SK-N-MC (cell line): ENCODE measurements at regions not wholly inside any gene's neighbourhood (a gene's known extent, or its start where the extent isn't known, plus 50 kb on each side); places are given as distances from the start of the nearest gene placed in this dataset.
"Not testable (repeated sequence)": the region's sequence is repeated elsewhere in the genome, so short reads cannot be mapped to it uniquely, and the experiment has no call there.

ENCODE experiments used
- DNase-seq: peaks from one replicate; pipeline ENCODE4 v3.0.0-alpha.2; 2011; ENCODE audit warnings: low read depth, low spot score
- H3K27ac ChIP-seq: fragments of 200-600 bp; sonication (generic); 2 replicates; pipeline ENCODE4 v1.5.1; 2016; ENCODE audit warnings: mixed run types
- H3K36me3 ChIP-seq: fragments of 200-600 bp; sonication (generic); 2 replicates; pipeline ENCODE4 v1.6.1; 2017; ENCODE audit warnings: antibody characterized with exemption, low read length, mixed read lengths; ENCODE audit not compliant: insufficient read depth
- H3K4me3 ChIP-seq: fragments of 200-600 bp; sonication (generic); 2 replicates; pipeline ENCODE4 v1.5.1; 2016
- H3K9ac ChIP-seq: fragments of 200-600 bp; sonication (generic); 2 replicates; pipeline ENCODE4 v1.8.0; 2017; ENCODE audit warnings: mixed run types, mixed read lengths; ENCODE audit not compliant: insufficient read length
- H3K9me3 ChIP-seq: fragments of 200-600 bp; sonication (generic); 2 replicates; pipeline ENCODE4 v1.6.1; 2017; ENCODE audit warnings: low read depth, mild to moderate bottlenecking, antibody characterized with exemption, low read length, moderate library complexity, mixed read lengths
- EZH2 ChIP-seq: fragments of 200-600 bp; sonication (generic); IDR thresholded peaks from one replicate; pipeline ENCODE4 v1.6.1; 2017; ENCODE audit warnings: antibody characterized with exemption
- FOXP2 ChIP-seq: optimal IDR thresholded peaks from 2 replicates; pipeline ENCODE3; 2011; ENCODE audit warnings: mild to moderate bottlenecking, moderate library complexity; ENCODE audit not compliant: insufficient read depth; ENCODE audit errors: extremely low read length, control extremely low read depth
- POLR2AphosphoS5 ChIP-seq: IDR thresholded peaks from 2 replicates; pipeline ENCODE4 v1.6.1; 2012; ENCODE audit warnings: mild to moderate bottlenecking, low read depth, low read length, borderline replicate concordance

GRCh38 chr5:2863675-2864433, 112.4 kb upstream of the IRX2 start:
- Histone ChIP-seq H3K4me3 (no peak overlapping the region), H3K9me3 (no peaks in the 10 kb centered on the region), H3K27ac (no peak overlapping the region), H3K9ac (no peak overlapping the region), H3K36me3 (no peaks in the 10 kb centered on the region)
- TF ChIP-seq POLR2AphosphoS5 (no peak), FOXP2 (no peak), EZH2 (no peak)
- no peak for DNase-seq

DNA sequence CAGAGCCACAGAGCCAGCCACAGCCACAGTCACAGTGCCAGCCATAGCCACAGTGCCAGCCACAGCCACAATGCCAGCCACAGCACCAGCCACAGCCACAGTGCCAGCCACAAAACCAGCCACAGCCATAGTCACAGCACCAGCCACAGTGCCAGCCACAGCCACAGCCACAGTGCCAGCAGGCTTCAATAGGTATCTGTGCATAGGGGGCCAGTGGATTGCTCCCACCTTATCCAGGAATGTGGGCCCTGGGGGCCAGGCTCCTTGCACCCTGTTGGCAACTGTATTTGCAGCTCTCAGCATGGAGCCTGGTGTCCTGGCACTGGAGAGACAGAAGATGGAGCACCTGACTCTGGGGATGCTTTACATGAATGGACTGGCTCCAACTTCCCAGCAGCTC, 111.7 kb upstream of the IRX2 start:
- H3K9ac ChIP-seq = no peak overlapping the region
- no peaks in the 10 kb centered on the region for H3K9me3 ChIP-seq
- no peaks in the 10 kb centered on the region for H3K36me3 ChIP-seq
- no peak overlapping the region for H3K4me3 ChIP-seq
- TF ChIP-seq POLR2AphosphoS5 = no peak
- TF ChIP-seq EZH2 = no peak
- no peak for TF ChIP-seq FOXP2
- H3K27ac ChIP-seq = no peak overlapping the region
- no peak for DNase-seq

DNA sequence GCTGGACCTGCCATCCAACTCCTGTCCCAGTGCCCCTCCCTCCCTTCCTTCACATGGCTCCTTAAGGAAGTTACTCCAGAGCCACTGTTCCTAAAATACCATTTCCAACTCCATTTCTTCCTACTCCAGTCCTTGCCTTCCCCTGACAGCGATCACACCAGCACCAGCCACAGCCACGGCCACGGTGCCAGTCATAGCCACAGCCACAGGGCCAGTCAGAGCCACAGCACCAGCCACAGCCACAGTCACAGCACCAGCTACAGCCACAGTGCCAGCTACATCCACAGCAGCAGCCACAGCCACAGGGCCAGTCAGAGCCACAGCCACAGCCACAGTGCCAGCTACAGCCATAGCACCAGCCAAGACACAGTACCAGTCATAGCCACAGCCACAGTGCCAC, 110.7 kb upstream of the IRX2 start:
- H3K27ac ChIP-seq, DNase-seq, H3K9ac ChIP-seq, H3K9me3 ChIP-seq, H3K4me3 ChIP-seq, H3K36me3 ChIP-seq: not testable (repeated sequence)

GRCh38 chr5:2861605-2862004, 110.1 kb upstream of the IRX2 start:
- H3K9ac ChIP-seq = no peak overlapping the region
- no peak for DNase-seq
- TF ChIP-seq POLR2AphosphoS5 (no peak), EZH2 (no peak), FOXP2 (no peak)
- H3K4me3 ChIP-seq = no peak overlapping the region
- H3K36me3 ChIP-seq = no peaks in the 10 kb centered on the region
- no peaks in the 10 kb centered on the region for H3K9me3 ChIP-seq
- H3K27ac ChIP-seq = no peak overlapping the region

- Histone ChIP-seq H3K9me3 (no peaks in the 10 kb centered on the region), H3K9ac (no peak overlapping the region), H3K36me3 (no peaks in the 10 kb centered on the region), H3K4me3 (no peak overlapping the region), H3K27ac (no peak overlapping the region)
- DNase-seq = no peak
- TF ChIP-seq POLR2AphosphoS5 (no peak), FOXP2 (no peak), EZH2 (no peak)
These were observed 108.6 kb upstream of the IRX2 start for GRCh38 chr5:2860101-2860500.

GRCh38 chr5:2857837-2858236, 106.4 kb upstream of the IRX2 start:
- no peak overlapping the region for H3K4me3 ChIP-seq
- TF ChIP-seq FOXP2 = no peak
- no peak for TF ChIP-seq POLR2AphosphoS5
- TF ChIP-seq EZH2 = no peak
- no peak for DNase-seq
- H3K9ac ChIP-seq = no peak overlapping the region
- no peak overlapping the region for H3K27ac ChIP-seq
- no peaks in the 10 kb centered on the region for H3K9me3 ChIP-seq
- H3K36me3 ChIP-seq = no peaks in the 10 kb centered on the region

DNA sequence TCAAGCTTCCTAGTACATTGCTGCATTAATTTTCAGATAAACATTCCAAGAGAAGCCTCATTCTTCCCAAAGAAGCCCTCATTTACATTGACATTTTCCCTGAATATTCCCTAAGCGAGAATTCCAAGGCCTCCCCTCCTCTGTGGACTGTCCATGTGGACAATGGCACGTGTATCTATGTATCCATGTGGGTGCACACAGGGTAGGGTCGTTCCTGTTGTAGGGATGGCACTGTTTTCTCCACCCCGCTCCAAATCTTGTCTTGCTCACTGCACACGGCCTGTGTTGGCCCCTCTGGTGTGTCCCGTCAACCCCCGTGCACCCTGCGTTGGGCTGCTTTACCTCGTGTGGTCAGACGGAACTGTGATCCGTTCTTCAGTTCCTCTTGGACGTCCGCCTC, 104.7 kb upstream of the IRX2 start:
- no peak for TF ChIP-seq POLR2AphosphoS5
- TF ChIP-seq EZH2 = no peak
- TF ChIP-seq FOXP2 = no peak
- Histone ChIP-seq H3K27ac (no peak overlapping the region), H3K36me3 (no peaks in the 10 kb centered on the region), H3K9ac (no peak overlapping the region), H3K9me3 (no peaks in the 10 kb centered on the region), H3K4me3 (no peak overlapping the region)
- DNase-seq = no peak

DNA sequence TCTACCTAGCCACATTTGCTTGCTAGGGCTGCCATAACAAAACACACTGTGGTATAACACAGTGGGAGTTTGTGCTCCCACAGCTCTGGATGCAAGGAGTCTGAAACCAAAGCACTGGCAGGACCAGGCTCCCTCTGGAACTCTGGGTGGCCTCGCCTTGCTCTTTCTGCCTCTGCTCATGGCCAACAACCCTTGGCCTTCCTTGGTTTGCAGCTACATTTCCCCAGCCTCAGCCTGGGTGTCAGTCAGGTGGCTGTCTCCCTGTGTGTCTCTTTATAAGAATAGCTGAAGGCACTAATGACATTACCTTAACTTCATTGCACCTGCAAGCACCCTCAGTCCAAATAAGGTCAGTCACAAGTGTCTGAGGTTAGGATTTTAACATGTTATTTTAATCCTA, 101.0 kb upstream of the IRX2 start:
- no peaks in the 10 kb centered on the region for H3K9me3 ChIP-seq
- H3K36me3 ChIP-seq = no peaks in the 10 kb centered on the region
- H3K9ac ChIP-seq = no peak overlapping the region
- no peak overlapping the region for H3K27ac ChIP-seq
- no peak for DNase-seq
- TF ChIP-seq FOXP2 (no peak), EZH2 (no peak), POLR2AphosphoS5 (no peak)
- no peak overlapping the region for H3K4me3 ChIP-seq

- H3K9me3 ChIP-seq = no peaks in the 10 kb centered on the region
- H3K27ac ChIP-seq = no peak overlapping the region
- no peak overlapping the region for H3K4me3 ChIP-seq
- H3K9ac ChIP-seq = no peak overlapping the region
- no peak for DNase-seq
- no peaks in the 10 kb centered on the region for H3K36me3 ChIP-seq
- TF ChIP-seq EZH2 (no peak), POLR2AphosphoS5 (no peak), FOXP2 (no peak)
These were observed 100.4 kb upstream of the IRX2 start for GRCh38 chr5:2851895-2852294.
